Caco-2 (cell line): ENCODE measurements at regions not wholly inside any gene's neighbourhood (a gene's known extent, or its start where the extent isn't known, plus 50 kb on each side); places are given as distances from the start of the nearest gene placed in this dataset.

ENCODE experiments used
- BruUV-seq: library from RNA; stranded (reverse); fragments of 400-500 nt; replicated peaks from 2 replicates; lab custom pipeline; 2021; lab: Mats Ljungman, UMichigan
- CTCF ChIA-PET: fragments of 300-600 bp; sonication (Branson Sonifier 250); formaldehyde crosslinking; loops from one replicate; lab custom pipeline; 2022; ENCODE audit warnings: antibody characterized with exemption; lab: Charles Lee
- POLR2A ChIA-PET: fragments of 300-600 bp; sonication (Branson Sonifier 250); formaldehyde crosslinking; loops from one replicate; lab custom pipeline; 2022; ENCODE audit warnings: antibody characterized with exemption; lab: Charles Lee
- DNase-seq, 2 experiments: peaks; one replicate each; pipeline versions ENCODE4 v3.0.0 to v3.0.0-alpha.2; 2020 to 2022
- H3K27me3 ChIP-seq: replicated peaks from 2 replicates; pipeline ENCODE4 v1.6.0; 2011; ENCODE audit warnings: low read length; ENCODE audit not compliant: control insufficient read depth, insufficient read depth
- H3K36me3 ChIP-seq: 2 replicates; pipeline ENCODE4 v1.5.1; 2011; ENCODE audit warnings: low read length; ENCODE audit not compliant: control insufficient read depth, insufficient read depth
- H3K4me1 ChIP-seq: fragments of 250-450 bp; sonication (Bioruptor Pico); 2 replicates; pipeline ENCODE4 v1.5.1; 2020; ENCODE audit warnings: mild to moderate bottlenecking
- H3K4me3 ChIP-seq: 2 replicates; pipeline ENCODE4 v1.5.1; 2011; ENCODE audit warnings: low read depth, mild to moderate bottlenecking, control low read depth, low read length
- H3K9me3 ChIP-seq: fragments of 250-450 bp; sonication (Bioruptor Pico); 2 replicates; pipeline ENCODE4 v1.5.1; 2020; ENCODE audit warnings: mild to moderate bottlenecking, moderate library complexity
- H3K27ac Mint-ChIP-seq: one replicate; pipeline ENCODE4 v1.8.0; 2022; ENCODE audit warnings: mixed read lengths; ENCODE audit not compliant: unreplicated experiment
- H3K27me3 Mint-ChIP-seq: one replicate; pipeline ENCODE4 v1.8.0; 2022; ENCODE audit warnings: mixed read lengths; ENCODE audit not compliant: insufficient read depth, unreplicated experiment
- H3K36me3 Mint-ChIP-seq: one replicate; pipeline ENCODE4 v1.8.0; 2022; ENCODE audit warnings: mild to moderate bottlenecking, mixed read lengths; ENCODE audit not compliant: insufficient read depth, unreplicated experiment
- H3K4me1 Mint-ChIP-seq: one replicate; pipeline ENCODE4 v1.8.0; 2022; ENCODE audit warnings: low read depth, mixed read lengths; ENCODE audit not compliant: unreplicated experiment
- H3K4me3 Mint-ChIP-seq: one replicate; pipeline ENCODE4 v1.8.0; 2022; ENCODE audit warnings: mild to moderate bottlenecking, moderate library complexity, mixed read lengths; ENCODE audit not compliant: unreplicated experiment
- H3K9me3 Mint-ChIP-seq: one replicate; pipeline ENCODE4 v1.8.0; 2022; ENCODE audit warnings: mixed read lengths; ENCODE audit not compliant: unreplicated experiment
- CTCF ChIP-seq, 2 experiments: fragments of 200-600 bp in 1 of 2; IDR thresholded peaks; 1 replicate in 1 of 2; 2 replicates in 1 of 2; pipeline versions ENCODE4 v1.5.1 to v1.8.0; 2011 to 2022; ENCODE audit warnings: antibody characterized with exemption in 1 of 2, control low read depth in 1 of 2, inconsistent platforms in 1 of 2, low read depth in 1 of 2, low read length in 1 of 2, mild to moderate bottlenecking in 1 of 2, moderate library complexity in 1 of 2; ENCODE audit not compliant: insufficient read depth in 1 of 2, severe bottlenecking in 1 of 2, unreplicated experiment in 1 of 2
- intact Hi-C: fragments of 100-400 bp; cut with micrococcal nuclease; formaldehyde crosslinking; loops from one replicate; pipeline ENCODE4 v1.10.0; 2022; ENCODE audit not compliant: unreplicated experiment

GRCh38 chr18:79626905-79627749, 52.5 kb upstream of the CTDP1 start:
- Mint-ChIP-seq H3K36me3 (no peaks in the 10 kb centered on the region), H3K9me3 (no peaks in the 10 kb centered on the region), H3K27me3 (no peaks in the 10 kb centered on the region), H3K4me3 (no peak overlapping the region), H3K4me1 (no peaks in the 10 kb centered on the region), H3K27ac (no peak overlapping the region)
- ChIA-PET CTCF (no interaction called here), POLR2A (no interaction called here)
- no peaks in the 10 kb centered on the region for H3K36me3 ChIP-seq
- no peaks in the 10 kb centered on the region for H3K27me3 ChIP-seq
- no peak overlapping the region for H3K4me3 ChIP-seq
- BruUV-seq = no TSS peak
- intact Hi-C loops = no loop called here
- H3K4me1 ChIP-seq = no peaks in the 10 kb centered on the region
- DNase-seq = no peak
- no peaks in the 10 kb centered on the region for H3K9me3 ChIP-seq
- TF ChIP-seq CTCF (IDR thresholded peaks at IDR 0.05; ENCODE audit: insufficient read depth in 1 of 2, low read depth in 1 of 2, low read length in 1 of 2, severe bottlenecking in 1 of 2, unreplicated experiment in 1 of 2) = no peak

- Histone ChIP-seq H3K27me3 (no peaks in the 10 kb centered on the region), H3K36me3 (no peaks in the 10 kb centered on the region), H3K9me3 (no peaks in the 10 kb centered on the region), H3K4me1 (no peaks in the 10 kb centered on the region), H3K4me3 (no peak overlapping the region)
- Mint-ChIP-seq H3K4me3 (no peak overlapping the region), H3K4me1 (no peaks in the 10 kb centered on the region), H3K9me3 (no peaks in the 10 kb centered on the region), H3K27me3 (no peaks in the 10 kb centered on the region), H3K27ac (no peak overlapping the region), H3K36me3 (no peaks in the 10 kb centered on the region)
- DNase-seq = no peak
- CTCF ChIA-PET = no interaction called here
- no TSS peak for BruUV-seq
- POLR2A ChIA-PET = no interaction called here
- TF ChIP-seq CTCF (IDR thresholded peaks at IDR 0.05; ENCODE audit: insufficient read depth in 1 of 2, low read depth in 1 of 2, low read length in 1 of 2, severe bottlenecking in 1 of 2, unreplicated experiment in 1 of 2) = no peak
- intact Hi-C loops = no loop called here
These were observed 51.8 kb upstream of the CTDP1 start for GRCh38 chr18:79627750-79628294.

- peaks cover 5% of the 10 kb centered on the region for H3K9me3 Mint-ChIP-seq
- DNase-seq = no peak
- CTCF ChIA-PET = no interaction called here
- POLR2A ChIA-PET = no interaction called here
- no TSS peak for BruUV-seq
- H3K27me3 Mint-ChIP-seq = no peaks in the 10 kb centered on the region
- H3K4me1 Mint-ChIP-seq = no peaks in the 10 kb centered on the region
- Histone ChIP-seq H3K36me3 (no peaks in the 10 kb centered on the region), H3K9me3 (no peaks in the 10 kb centered on the region), H3K4me1 (no peaks in the 10 kb centered on the region), H3K27me3 (no peaks in the 10 kb centered on the region), H3K4me3 (no peak overlapping the region)
- no peak overlapping the region for H3K27ac Mint-ChIP-seq
- H3K36me3 Mint-ChIP-seq = peaks cover 3% of the 10 kb centered on the region
- intact Hi-C loops = no loop called here
- H3K4me3 Mint-ChIP-seq = no peak overlapping the region
- TF ChIP-seq CTCF (IDR thresholded peaks at IDR 0.05; ENCODE audit: insufficient read depth in 1 of 2, low read depth in 1 of 2, low read length in 1 of 2, severe bottlenecking in 1 of 2, unreplicated experiment in 1 of 2) = no peak
These were observed 51.0 kb upstream of the CTDP1 start for GRCh38 chr18:79628416-79629248.
